ENCODE measurements at regions not wholly inside any gene's neighbourhood (a gene's known extent, or its start where the extent isn't known, plus 50 kb on each side); places are given as distances from the start of the nearest gene placed in this dataset.

DNA sequence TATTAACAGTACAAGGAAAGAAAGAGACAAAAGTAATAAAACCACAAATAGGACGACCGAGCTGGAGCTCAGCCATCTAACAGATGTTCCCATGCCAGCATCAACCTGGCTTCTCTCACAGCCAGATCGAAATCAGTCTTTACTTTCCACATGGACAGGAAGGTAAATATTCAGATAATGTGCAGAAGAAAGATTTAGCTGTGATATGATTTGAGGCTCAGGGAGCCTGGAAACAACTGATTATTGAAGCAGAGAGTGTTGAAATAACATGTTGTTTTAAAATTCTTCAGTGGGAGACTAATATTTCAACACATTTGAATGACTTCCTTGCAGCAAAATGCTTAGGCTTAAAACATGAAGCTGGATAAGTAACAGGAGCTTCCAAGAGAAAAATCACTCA is 546.8 kb downstream of the ETS1 start:
- DNase-seq (ENCODE audit: low read depth): no peak

DNA sequence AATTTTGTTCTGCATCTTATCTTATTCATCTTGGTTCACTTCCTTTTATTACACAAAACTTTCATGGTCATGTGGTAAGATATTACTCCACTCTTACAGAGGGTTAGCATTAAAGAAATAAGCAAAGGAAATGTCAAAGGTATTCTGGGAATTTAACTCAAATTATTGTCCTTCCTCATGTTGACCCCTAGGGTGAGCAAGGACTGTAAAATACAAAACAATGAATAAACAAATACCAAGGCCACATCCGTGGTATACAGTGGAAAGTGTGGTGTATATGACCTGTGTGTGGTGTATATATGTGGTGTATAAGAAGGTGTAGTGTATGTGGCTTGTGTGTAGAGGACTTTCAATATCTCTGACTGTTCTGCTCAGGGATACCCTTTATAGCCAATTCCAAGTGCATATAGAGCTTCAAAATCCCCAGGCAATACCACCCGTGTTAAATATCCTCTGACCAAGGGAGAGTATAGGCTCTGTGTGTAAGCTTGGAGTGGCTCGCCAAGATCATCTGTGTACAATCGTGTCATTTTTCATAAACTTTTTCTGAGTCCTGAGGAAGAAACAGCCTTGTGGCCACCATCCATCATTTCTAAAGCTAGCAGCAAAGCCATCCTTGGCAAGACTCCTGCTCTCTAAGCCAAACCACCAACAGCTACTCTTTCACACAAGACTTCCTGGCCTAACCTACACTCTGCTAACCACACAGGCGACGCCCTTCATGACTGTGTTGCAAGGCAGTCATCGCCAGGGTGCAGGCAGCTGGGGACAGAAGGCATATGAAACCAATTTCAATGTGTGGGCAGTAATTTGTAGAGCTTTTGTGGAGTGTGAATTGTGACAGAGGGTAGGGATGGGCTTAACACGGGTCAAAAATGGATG is 548.0 kb downstream of the ETS1 start:
- DNase-seq (ENCODE audit: low read depth): peak; percentile 68

DNA sequence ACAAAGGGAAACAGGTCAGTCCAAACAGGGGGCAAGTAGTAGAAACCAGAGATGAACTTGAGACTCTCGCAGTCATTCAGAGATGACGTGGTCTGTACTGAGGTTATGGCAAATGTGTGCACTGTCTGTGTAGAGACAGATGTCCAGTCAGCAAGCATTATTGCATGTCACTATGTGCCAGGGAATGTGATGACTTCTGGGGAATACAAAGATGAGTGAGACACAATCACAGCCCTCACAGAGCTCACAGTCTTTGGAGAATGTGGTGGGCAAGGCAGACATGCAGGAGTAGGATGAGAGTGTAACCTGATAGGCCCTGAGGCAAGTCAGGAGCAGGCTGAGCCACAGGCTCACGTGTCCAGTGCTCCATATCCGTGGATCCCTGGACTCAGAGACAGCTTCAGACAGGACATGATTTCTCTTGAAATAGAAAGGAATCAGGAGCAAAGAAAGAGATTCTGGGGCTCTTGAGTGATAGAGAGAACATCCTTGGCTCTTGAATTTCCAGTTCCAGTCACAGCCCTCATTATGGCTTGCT is 550.7 kb downstream of the ETS1 start:
- no peak for DNase-seq (ENCODE audit: low read depth)

DNA sequence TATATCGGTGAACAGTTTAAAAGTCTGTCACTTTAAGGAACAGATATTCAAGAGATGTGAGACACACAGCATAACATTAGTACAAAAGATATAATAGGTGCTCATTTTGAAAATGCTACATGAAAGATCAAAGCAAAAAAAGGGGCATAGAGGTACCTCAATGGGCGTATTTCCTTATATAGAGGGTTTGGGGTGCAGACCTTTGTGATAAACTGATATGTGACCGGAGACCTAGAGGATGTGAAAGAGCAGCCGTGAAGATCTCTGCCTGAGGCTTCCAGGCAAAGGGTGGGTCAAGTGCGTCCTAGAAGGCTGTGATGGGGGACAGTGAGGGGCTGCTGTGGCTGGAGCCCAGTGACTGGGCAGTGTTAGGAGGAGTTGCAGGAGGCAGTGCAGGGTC is 551.4 kb downstream of the ETS1 start:
- no peak for DNase-seq (ENCODE audit: low read depth)

- peak; percentile 47 for DNase-seq (ENCODE audit: low read depth)
Measured at GRCh38 chr11:128031538-128032134, 555.7 kb downstream of the ETS1 start.

DNA sequence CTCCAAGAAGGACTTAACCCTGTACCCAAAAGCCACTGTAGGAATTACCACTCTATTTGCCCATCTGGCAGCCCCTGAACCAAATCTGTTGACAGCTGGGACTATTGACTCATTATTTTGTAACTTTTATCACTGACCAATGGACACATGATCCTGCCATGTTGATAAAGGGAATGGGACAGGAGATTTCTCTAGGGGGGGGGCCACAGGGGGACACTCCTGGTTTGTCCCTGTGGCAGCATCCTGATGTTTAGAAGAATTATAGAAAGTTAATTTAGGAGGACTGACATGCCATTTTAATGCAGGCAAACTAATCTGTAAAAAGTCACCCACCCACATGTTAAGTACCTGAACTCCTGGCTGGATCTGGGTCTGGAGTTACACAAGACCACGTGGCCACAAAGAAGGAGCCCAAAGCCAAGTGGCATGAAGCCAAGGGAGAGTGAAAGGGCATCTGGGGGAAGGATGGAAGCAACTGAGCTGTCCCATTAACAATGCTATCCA is 558.1 kb downstream of the ETS1 start:
- no peak for DNase-seq (ENCODE audit: low read depth)

- DNase-seq (ENCODE audit: low read depth): peak; percentile 97
Measured at GRCh38 chr11:128026596-128026995, 560.8 kb downstream of the ETS1 start.

DNA sequence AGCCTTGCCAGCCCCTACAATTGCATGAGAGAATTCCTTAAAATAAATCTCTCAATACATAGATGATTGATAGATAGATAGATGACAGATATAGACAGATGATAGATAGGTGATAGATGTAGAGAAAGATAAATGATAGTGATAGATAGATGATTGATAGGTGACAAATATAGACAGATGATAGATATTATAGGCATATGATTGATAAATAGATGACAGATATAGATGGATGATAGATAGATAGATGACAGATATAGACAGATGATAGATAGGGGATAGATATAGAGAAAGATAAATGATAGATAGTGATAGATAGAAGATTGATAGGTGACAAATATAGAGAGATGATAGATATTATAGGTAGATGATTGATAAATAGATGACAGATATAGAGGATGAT is 564.6 kb downstream of the ETS1 start:
- no peak for DNase-seq (ENCODE audit: low read depth)

GRCh38 chr11:128022007-128022368 is 565.4 kb downstream of the ETS1 start:
- DNase-seq (ENCODE audit: low read depth): no peak

GRCh38 chr11:128021349-128022006 is 565.9 kb downstream of the ETS1 start:
- DNase-seq (ENCODE audit: low read depth): no peak

GRCh38 chr11:128018692-128019091 is 568.7 kb downstream of the ETS1 start:
- DNase-seq (ENCODE audit: low read depth): no peak

- DNase-seq (ENCODE audit: low read depth): no peak
Measured at GRCh38 chr11:128005562-128005961, 581.8 kb downstream of the ETS1 start.

- no peak for DNase-seq (ENCODE audit: low read depth)
Measured at GRCh38 chr11:127998421-127998820, 588.9 kb downstream of the ETS1 start.

- DNase-seq (ENCODE audit: low read depth): no peak
Measured at GRCh38 chr11:127997594-127997993, 589.8 kb downstream of the ETS1 start.

DNA sequence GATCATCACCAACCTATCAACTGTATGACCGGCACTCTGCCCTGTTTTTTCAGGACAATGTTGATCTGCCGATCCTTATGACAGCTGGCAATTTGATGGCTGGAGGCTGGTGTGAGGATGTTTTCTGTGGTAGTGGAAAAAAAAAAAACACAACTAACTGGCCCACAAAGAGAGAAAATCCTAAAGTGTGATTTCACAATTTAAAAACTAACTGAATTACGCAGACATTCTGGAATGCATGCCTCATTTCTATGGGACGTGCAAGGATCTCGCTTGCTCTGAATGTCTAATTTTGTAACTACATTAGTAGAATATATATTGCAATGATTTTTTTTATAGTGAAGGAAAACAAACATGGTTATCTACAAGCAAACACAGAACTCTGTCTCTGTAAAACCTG is 590.5 kb downstream of the ETS1 start:
- DNase-seq (ENCODE audit: low read depth): peak; percentile 55

GRCh38 chr11:127995921-127996320 is 591.4 kb downstream of the ETS1 start:
- no peak for DNase-seq (ENCODE audit: low read depth)

DNA sequence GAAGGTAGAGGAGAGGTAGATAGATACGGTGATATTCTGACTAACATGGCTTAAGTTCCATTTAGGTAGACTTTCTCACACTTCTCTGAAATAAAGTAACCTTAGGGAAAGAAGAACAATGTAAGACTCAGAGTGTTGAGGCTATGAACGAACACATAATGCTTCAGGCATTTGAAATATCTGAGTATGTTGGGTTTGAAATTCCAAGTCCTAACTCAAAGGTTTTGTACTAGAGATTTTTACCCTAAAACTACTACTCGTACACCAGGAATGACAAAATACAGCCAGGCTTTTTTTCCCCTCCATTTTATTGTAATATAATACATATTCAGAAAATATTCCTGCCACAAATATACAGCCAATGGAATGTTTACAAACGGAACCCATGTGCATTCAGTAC is 592.6 kb downstream of the ETS1 start:
- peak; percentile 53 for DNase-seq (ENCODE audit: low read depth)

- DNase-seq (ENCODE audit: low read depth): no peak
Measured at GRCh38 chr11:127993788-127994187, 593.6 kb downstream of the ETS1 start.

DNA sequence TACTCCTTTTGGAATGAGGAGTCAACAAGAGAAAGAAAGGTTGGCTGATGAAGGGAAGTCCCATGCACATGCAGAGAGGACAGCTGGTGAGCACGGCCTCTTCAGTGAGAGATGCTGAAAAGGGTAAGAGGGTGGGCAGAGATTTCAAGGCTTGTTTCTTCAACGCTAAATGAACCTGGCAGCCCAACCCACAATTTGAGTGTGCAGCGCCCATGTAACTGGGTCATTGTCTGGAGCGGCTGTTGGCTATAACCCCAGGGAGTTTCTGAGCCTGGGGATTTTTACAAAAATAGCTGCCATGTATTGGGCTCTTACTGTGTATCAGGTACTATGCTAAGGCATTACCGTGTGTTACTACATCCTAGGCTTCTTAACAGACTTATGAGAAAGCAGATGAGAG is 594.1 kb downstream of the ETS1 start:
- DNase-seq (ENCODE audit: low read depth): no peak

DNA sequence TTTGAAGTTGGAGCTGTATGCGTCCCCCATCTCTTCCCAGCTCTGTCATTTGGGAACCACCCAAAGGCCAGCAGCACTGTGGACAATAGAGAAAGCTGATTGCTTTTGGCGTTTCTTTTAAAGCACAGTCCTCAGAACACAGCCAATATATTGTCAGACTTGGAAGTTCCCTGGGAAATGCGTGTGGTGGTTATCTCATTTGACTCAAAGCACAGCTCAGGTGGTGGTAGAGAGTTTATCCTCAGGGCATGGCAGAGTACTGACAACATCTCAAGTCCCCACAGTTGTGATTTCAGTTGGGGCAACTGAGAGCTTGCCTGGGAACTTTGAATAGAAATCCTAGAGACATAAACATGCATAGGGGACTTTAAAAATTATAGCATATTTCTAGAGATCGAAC is 601.3 kb downstream of the ETS1 start:
- DNase-seq (ENCODE audit: low read depth): no peak

GRCh38 chr11:127972816-127973215 is 614.5 kb downstream of the ETS1 start:
- DNase-seq (ENCODE audit: low read depth): no peak

DNA sequence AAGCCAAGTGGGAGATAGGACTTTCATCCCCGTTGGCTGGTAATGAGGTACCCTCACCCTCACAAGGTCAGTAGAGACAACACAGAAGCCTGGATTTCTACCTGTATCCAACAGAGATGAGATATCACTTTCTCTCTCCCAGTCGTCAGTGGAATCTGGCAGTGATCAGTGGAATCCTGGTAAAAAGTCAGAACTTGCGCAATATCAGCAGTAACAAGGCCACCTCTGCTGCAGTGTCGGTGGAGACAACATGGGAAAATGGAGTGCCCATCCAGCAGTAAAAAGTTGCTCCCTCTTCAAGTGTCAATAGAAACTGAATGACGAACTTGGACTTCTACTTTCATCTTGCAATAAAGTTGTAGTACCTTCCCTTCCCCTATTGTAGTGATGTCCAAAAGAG is 615.9 kb downstream of the ETS1 start:
- DNase-seq (ENCODE audit: low read depth): no peak

GRCh38 chr11:127966821-127967220 is 620.5 kb downstream of the ETS1 start:
- DNase-seq (ENCODE audit: low read depth): no peak

Data from HS-5 (cell line).